ENCODE measurements at regions not wholly inside any gene's neighbourhood (a gene's known extent, or its start where the extent isn't known, plus 50 kb on each side); places are given as distances from the start of the nearest gene placed in this dataset.

DNA sequence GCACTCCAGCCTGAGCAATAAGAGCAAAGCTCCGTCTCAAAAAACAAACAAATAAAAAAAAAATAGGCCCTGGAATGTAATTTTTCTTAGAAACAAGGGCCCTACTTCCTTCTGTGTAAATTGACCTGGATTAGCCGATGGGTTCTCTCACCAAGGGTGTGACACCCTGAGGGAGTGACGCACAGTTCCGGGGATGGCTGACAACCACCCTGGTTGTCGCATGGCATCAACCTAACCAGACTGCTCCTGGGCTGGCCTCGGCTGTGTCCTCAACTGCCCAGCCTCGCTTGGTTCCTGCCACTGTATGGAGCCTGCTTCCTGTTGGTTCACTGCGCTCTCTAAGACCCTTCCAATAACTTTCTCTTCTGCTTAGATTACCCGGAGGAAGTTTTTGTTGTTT is 51.2 kb upstream of the SPATA31D4 start:
- H3K27ac ChIP-seq (ENCODE audit: extremely low read depth, low read depth, low read length): no peak overlapping the region
- H3K4me1 ChIP-seq (ENCODE audit: control insufficient read depth, insufficient read depth, low read length): no peaks in the 10 kb centered on the region; the same call in 1 of the 2 replicates
- no peak for TF ChIP-seq ZNF555 (tag by site-specific recombination; conservative IDR thresholded peaks at IDR 0.05)
- TF ChIP-seq BCL11B (tag by site-specific recombination; IDR thresholded peaks at IDR 0.05; ENCODE audit: low read depth): no peak
- TF ChIP-seq ZBTB49 (tag by site-specific recombination; IDR thresholded peaks at IDR 0.05; ENCODE audit: low read depth): no peak
- no peak for TF ChIP-seq ZFHX2 (tag by site-specific recombination; conservative IDR thresholded peaks at IDR 0.05)
- no peak for TF ChIP-seq ZBTB20 (tag by site-specific recombination; IDR thresholded peaks at IDR 0.05)
- no peak for TF ChIP-seq GLI2 (tag by site-specific recombination; IDR thresholded peaks at IDR 0.05; ENCODE audit: borderline replicate concordance, low read depth)
- no peak overlapping the region for H3K4me3 ChIP-seq (ENCODE audit: low read depth, low read length)
- CTCF ChIA-PET: no interaction called here
- H3K36me3 ChIP-seq (ENCODE audit: control insufficient read depth in 2 of 2, insufficient read depth in 1 of 2, low read length in 2 of 2): no peaks in the 10 kb centered on the region
- POLR2A ChIA-PET: no interaction called here
- H3K9me3 ChIP-seq (ENCODE audit: control insufficient read depth, insufficient read depth, low read depth, low read length): no peaks in the 10 kb centered on the region

All from HEK293 (cell line).